Fibroblast of lung (primary cell): ENCODE measurements at regions not wholly inside any gene's neighbourhood (a gene's known extent, or its start where the extent isn't known, plus 50 kb on each side); places are given as distances from the start of the nearest gene placed in this dataset.

Source experiments
- EZH2 ChIP-seq: IDR thresholded peaks from 2 replicates; pipeline ENCODE4 v1.5.1; 2012; ENCODE audit warnings: low read length, control low read depth, mild to moderate bottlenecking; ENCODE audit errors: missing control alignments
- TF ChIP-seq, protein P1 (sequence below), 2 donors: IDR thresholded peaks in 1 of 2; conservative IDR thresholded peaks in 1 of 2; 1 replicate in 1 of 2; 2 replicates in 1 of 2; pipeline ENCODE4 v1.5.1; 2011 to 2012; ENCODE audit warnings: low read length in 2 of 2, control low read depth in 1 of 2, inconsistent platforms in 1 of 2, low read depth in 1 of 2, mild to moderate bottlenecking in 1 of 2

DNA sequence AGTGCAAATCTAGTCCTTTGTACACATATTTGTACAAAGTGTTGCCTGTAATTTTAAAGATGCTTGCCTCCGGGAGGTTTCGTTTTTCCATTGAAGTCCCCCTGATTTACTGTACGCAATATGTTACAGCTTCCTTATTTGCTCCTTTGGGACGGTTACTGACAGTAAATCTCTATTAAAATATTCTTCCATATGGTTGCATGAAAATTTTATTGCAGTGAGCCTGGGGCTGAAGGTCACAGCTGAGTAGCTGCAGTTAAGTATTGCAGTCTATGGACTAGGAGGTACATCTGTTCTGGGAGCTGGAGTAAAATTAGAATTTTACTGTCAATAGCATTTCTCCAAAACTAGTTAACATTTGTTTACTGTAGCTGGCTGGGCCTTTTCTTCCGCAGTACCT lies 119.2 kb downstream of the ETAA1 start:
- TF ChIP-seq, protein P1, sequence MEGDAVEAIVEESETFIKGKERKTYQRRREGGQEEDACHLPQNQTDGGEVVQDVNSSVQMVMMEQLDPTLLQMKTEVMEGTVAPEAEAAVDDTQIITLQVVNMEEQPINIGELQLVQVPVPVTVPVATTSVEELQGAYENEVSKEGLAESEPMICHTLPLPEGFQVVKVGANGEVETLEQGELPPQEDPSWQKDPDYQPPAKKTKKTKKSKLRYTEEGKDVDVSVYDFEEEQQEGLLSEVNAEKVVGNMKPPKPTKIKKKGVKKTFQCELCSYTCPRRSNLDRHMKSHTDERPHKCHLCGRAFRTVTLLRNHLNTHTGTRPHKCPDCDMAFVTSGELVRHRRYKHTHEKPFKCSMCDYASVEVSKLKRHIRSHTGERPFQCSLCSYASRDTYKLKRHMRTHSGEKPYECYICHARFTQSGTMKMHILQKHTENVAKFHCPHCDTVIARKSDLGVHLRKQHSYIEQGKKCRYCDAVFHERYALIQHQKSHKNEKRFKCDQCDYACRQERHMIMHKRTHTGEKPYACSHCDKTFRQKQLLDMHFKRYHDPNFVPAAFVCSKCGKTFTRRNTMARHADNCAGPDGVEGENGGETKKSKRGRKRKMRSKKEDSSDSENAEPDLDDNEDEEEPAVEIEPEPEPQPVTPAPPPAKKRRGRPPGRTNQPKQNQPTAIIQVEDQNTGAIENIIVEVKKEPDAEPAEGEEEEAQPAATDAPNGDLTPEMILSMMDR (conservative IDR thresholded peaks at IDR 0.05 in 1 of 2, IDR thresholded peaks at IDR 0.05 in 1 of 2; ENCODE audit: low read depth in 1 of 2, low read length in 2 of 2) = no peak
- no peak for TF ChIP-seq EZH2
